ENCODE measurements at regions not wholly inside any gene's neighbourhood (a gene's known extent, or its start where the extent isn't known, plus 50 kb on each side); places are given as distances from the start of the nearest gene placed in this dataset.

DNA sequence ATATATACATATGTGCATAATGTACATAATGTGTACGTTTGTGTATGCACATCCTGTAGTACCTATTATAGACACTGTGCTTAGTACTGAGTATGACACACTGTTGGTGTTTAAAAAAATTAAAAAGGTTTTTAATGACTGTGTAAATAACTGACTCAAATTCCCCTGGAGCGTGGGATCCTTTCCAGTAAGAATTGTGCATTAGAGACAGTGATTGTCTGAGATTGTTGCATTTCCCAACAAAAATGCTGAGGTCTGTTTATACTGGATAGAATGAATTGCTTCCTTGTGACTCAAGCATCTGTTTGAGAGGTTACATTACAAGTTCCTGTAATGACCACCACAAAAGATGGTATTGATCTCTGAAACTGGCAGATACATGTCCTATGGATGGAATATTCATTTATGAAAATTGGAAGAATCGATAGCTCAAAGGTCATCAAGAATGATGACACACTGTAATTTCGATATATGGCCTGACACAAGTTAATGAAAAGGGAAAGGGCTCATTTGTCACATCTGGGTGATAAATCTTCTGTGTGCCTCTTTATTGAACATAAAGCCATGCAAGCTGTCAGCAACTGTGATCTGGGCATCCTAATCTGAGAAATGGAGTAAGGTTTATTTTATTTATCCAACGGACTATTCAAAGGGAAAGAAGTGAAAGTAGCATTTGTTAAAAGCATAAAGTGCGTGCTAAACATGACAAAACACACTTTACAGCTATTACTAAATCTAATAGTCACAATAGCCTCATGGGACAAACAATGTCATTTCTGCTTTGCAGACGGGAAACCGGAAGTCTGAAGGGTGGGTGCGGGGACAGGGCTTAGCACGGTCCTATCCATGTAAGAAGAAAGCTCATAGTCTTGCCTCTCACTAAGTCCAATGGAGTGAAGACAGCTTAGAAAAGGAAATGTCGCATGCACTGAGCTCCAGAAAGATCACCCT lies 228.8 kb downstream of the CDH11 start:
- H3K27ac ChIP-seq (replicated peaks; ENCODE audit: low read length) = no peak overlapping the region
- peaks cover 0 to 4% of the 10 kb centered on the region in 2 donors for H3K4me1 ChIP-seq (ENCODE audit: control insufficient read depth in 2 of 2, insufficient read depth in 1 of 2, low read depth in 1 of 2, low read length in 2 of 2)
- H3K14ac ChIP-seq (ENCODE audit: low read length) = no peak overlapping the region
- H2AFZ ChIP-seq (ENCODE audit: low read length) = no peak overlapping the region
- H2BK15ac ChIP-seq (ENCODE audit: low read length) = no peak overlapping the region
- no peak overlapping the region for H2AK5ac ChIP-seq (ENCODE audit: low read depth, low read length)
- no peak overlapping the region for H3K4ac ChIP-seq (ENCODE audit: low read length)
- DNase-seq (ENCODE audit: low spot score) = no peak
- no peak overlapping the region for H2BK120ac ChIP-seq (ENCODE audit: low read depth, low read length)
- no peaks in the 10 kb centered on the region for H3K9me3 ChIP-seq (replicated peaks in 1 of 2; ENCODE audit: control insufficient read depth in 2 of 2, insufficient read depth in 1 of 2, low read depth in 1 of 2, low read length in 2 of 2)
- no peak overlapping the region for H3K9ac ChIP-seq (ENCODE audit: low read depth, low read length, poor library complexity)
- no CpG with 5 or more reads among the region's 11 CpGs for WGBS, 2 donors (ENCODE audit: extremely low coverage in 2 of 2, insufficient read length in 2 of 2, insufficient replicate concordance in 1 of 2)
- H3K27me3 ChIP-seq (ENCODE audit: control insufficient read depth in 3 of 3, insufficient read depth in 3 of 3, low read depth in 1 of 3, low read length in 3 of 3) = no peaks in the 10 kb centered on the region
- no peak overlapping the region for H3K18ac ChIP-seq (ENCODE audit: low read length)
- H3K23ac ChIP-seq (ENCODE audit: low read depth, low read length, poor library complexity) = no peak overlapping the region
- H2BK5ac ChIP-seq (ENCODE audit: low read length) = no peak overlapping the region
- H3K4me3 ChIP-seq (ENCODE audit: low read length in 2 of 2) = no peak overlapping the region
- no peaks in the 10 kb centered on the region for H3K79me1 ChIP-seq (ENCODE audit: low read depth, low read length)
- no peak overlapping the region for H3K4me2 ChIP-seq (ENCODE audit: insufficient read depth, low read length, poor library complexity, severe bottlenecking)
- H4K91ac ChIP-seq (ENCODE audit: low read depth, low read length, poor library complexity) = no peak overlapping the region
- no peak overlapping the region for H4K8ac ChIP-seq (ENCODE audit: low read depth, low read length)
- H3K36me3 ChIP-seq (replicated peaks in 1 of 2; ENCODE audit: control insufficient read depth in 2 of 2, insufficient read depth in 2 of 2, low read length in 2 of 2) = no peaks in the 10 kb centered on the region
- H2BK12ac ChIP-seq (ENCODE audit: low read length) = no peak overlapping the region

GRCh38 chr16:64889446-64889845 lies 232.4 kb downstream of the CDH11 start:
- Histone ChIP-seq H3K27ac (replicated peaks; ENCODE audit: low read length) (no peak overlapping the region), H3K18ac (ENCODE audit: low read length) (no peak overlapping the region), H3K4me2 (ENCODE audit: insufficient read depth, low read length, poor library complexity, severe bottlenecking) (no peak overlapping the region), H2BK5ac (ENCODE audit: low read length) (no peak overlapping the region), H3K4me1 (ENCODE audit: control insufficient read depth in 2 of 2, insufficient read depth in 1 of 2, low read depth in 1 of 2, low read length in 2 of 2) (peaks cover 0 to 2% of the 10 kb centered on the region in 2 donors), H2BK120ac (ENCODE audit: low read depth, low read length) (no peak overlapping the region), H3K9me3 (replicated peaks in 1 of 2; ENCODE audit: control insufficient read depth in 2 of 2, insufficient read depth in 1 of 2, low read depth in 1 of 2, low read length in 2 of 2) (no peaks in the 10 kb centered on the region), H3K4me3 (ENCODE audit: low read length in 2 of 2) (no peak overlapping the region), H4K8ac (ENCODE audit: low read depth, low read length) (no peak overlapping the region), H3K36me3 (replicated peaks in 1 of 2; ENCODE audit: control insufficient read depth in 2 of 2, insufficient read depth in 2 of 2, low read length in 2 of 2) (no peaks in the 10 kb centered on the region), H2BK15ac (ENCODE audit: low read length) (no peak overlapping the region), H3K79me1 (ENCODE audit: low read depth, low read length) (no peaks in the 10 kb centered on the region), H3K14ac (ENCODE audit: low read length) (no peak overlapping the region), H3K4ac (ENCODE audit: low read length) (no peak overlapping the region), H3K9ac (ENCODE audit: low read depth, low read length, poor library complexity) (no peak overlapping the region), H4K91ac (ENCODE audit: low read depth, low read length, poor library complexity) (no peak overlapping the region), H3K23ac (ENCODE audit: low read depth, low read length, poor library complexity) (no peak overlapping the region), H3K27me3 (ENCODE audit: control insufficient read depth in 3 of 3, insufficient read depth in 3 of 3, low read depth in 1 of 3, low read length in 3 of 3) (no peaks in the 10 kb centered on the region), H2AK5ac (ENCODE audit: low read depth, low read length) (no peak overlapping the region), H2BK12ac (ENCODE audit: low read length) (no peak overlapping the region), H2AFZ (ENCODE audit: low read length) (no peak overlapping the region)
- WGBS, 2 donors (ENCODE audit: extremely low coverage in 2 of 2, insufficient read length in 2 of 2, insufficient replicate concordance in 1 of 2) = no CpG with 5 or more reads among the region's 2 CpGs
- no peak for DNase-seq (ENCODE audit: low spot score)

DNA sequence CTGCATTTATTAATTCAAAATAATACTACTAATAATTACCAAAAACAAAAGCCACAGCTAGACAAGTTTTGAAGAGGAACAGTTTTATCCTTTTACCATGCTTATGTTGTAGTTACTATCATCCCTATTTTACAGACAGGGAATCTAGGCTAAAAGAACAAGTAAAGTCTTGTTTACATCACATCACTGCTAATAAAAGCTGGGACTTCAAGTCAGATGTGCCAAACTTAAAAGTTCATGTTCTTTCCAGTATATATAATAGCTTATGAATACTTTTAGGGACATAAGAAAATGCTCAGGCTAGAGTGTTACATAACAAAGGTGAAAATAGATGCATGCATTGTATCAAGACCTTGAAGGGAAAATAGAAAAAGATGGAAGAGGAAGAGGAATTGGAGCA lies 234.2 kb downstream of the CDH11 start:
- Histone ChIP-seq H3K23ac (ENCODE audit: low read depth, low read length, poor library complexity) (no peak overlapping the region), H3K4me3 (ENCODE audit: low read length in 2 of 2) (no peak overlapping the region), H3K4me2 (ENCODE audit: insufficient read depth, low read length, poor library complexity, severe bottlenecking) (no peak overlapping the region), H3K9ac (ENCODE audit: low read depth, low read length, poor library complexity) (no peak overlapping the region), H3K9me3 (replicated peaks in 1 of 2; ENCODE audit: control insufficient read depth in 2 of 2, insufficient read depth in 1 of 2, low read depth in 1 of 2, low read length in 2 of 2) (no peaks in the 10 kb centered on the region), H3K27ac (replicated peaks; ENCODE audit: low read length) (no peak overlapping the region), H4K91ac (ENCODE audit: low read depth, low read length, poor library complexity) (no peak overlapping the region), H3K4me1 (ENCODE audit: control insufficient read depth in 2 of 2, insufficient read depth in 1 of 2, low read depth in 1 of 2, low read length in 2 of 2) (peaks cover 0 to 2% of the 10 kb centered on the region in 2 donors), H2AFZ (ENCODE audit: low read length) (no peak overlapping the region), H4K8ac (ENCODE audit: low read depth, low read length) (no peak overlapping the region), H3K79me1 (ENCODE audit: low read depth, low read length) (no peaks in the 10 kb centered on the region), H3K4ac (ENCODE audit: low read length) (no peak overlapping the region), H2BK15ac (ENCODE audit: low read length) (no peak overlapping the region), H3K18ac (ENCODE audit: low read length) (no peak overlapping the region), H3K36me3 (replicated peaks in 1 of 2; ENCODE audit: control insufficient read depth in 2 of 2, insufficient read depth in 2 of 2, low read length in 2 of 2) (no peaks in the 10 kb centered on the region), H2BK5ac (ENCODE audit: low read length) (no peak overlapping the region), H2BK120ac (ENCODE audit: low read depth, low read length) (no peak overlapping the region), H2BK12ac (ENCODE audit: low read length) (no peak overlapping the region), H2AK5ac (ENCODE audit: low read depth, low read length) (no peak overlapping the region), H3K14ac (ENCODE audit: low read length) (no peak overlapping the region), H3K27me3 (ENCODE audit: control insufficient read depth in 3 of 3, insufficient read depth in 3 of 3, low read depth in 1 of 3, low read length in 3 of 3) (no peaks in the 10 kb centered on the region)
- no peak for DNase-seq (ENCODE audit: low spot score)

DNA sequence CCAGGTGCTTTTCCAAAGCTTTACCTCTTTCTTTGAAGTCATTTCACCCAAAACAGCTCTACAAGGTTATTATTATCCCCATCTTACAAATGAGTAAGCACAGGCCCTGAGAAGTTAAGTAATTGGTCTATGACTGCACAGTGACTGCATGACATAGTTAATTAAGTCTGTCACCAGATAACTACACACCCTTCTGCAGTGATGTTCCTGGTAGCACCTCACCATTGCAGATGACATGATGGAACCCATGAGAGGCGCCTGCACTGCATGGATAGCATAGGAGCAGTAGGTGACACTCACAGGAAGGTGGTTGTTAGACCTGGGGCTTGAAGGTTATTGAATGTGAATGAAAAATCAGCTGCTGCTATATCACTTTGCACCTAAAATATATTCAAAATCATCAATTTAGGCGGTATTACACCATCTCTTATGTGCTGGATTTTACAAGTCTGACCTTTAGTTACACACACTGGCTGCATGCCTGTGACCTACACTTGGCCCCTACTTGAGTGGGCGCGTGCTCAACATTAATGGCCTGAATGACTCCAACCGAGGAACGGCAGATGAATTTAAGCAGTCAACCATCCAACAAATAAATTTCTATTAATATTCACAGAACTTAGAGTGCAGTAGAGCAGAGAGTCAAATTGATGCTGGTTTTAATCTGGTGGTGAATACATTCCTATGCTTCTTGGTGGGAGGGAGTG lies 239.6 kb downstream of the CDH11 start:
- no peak for DNase-seq (ENCODE audit: low spot score)
- Histone ChIP-seq H3K27ac (replicated peaks; ENCODE audit: low read length) (no peak overlapping the region), H3K9me3 (replicated peaks in 1 of 2; ENCODE audit: control insufficient read depth in 2 of 2, insufficient read depth in 1 of 2, low read depth in 1 of 2, low read length in 2 of 2) (no peaks in the 10 kb centered on the region), H3K4me3 (ENCODE audit: low read length in 2 of 2) (no peak overlapping the region), H3K79me1 (ENCODE audit: low read depth, low read length) (no peaks in the 10 kb centered on the region), H3K4me1 (ENCODE audit: control insufficient read depth in 2 of 2, insufficient read depth in 1 of 2, low read depth in 1 of 2, low read length in 2 of 2) (no peaks in the 10 kb centered on the region), H2AFZ (ENCODE audit: low read length) (no peak overlapping the region), H3K14ac (ENCODE audit: low read length) (no peak overlapping the region), H2BK15ac (ENCODE audit: low read length) (no peak overlapping the region), H2BK5ac (ENCODE audit: low read length) (no peak overlapping the region), H3K27me3 (ENCODE audit: control insufficient read depth in 3 of 3, insufficient read depth in 3 of 3, low read depth in 1 of 3, low read length in 3 of 3) (no peaks in the 10 kb centered on the region), H3K36me3 (replicated peaks in 1 of 2; ENCODE audit: control insufficient read depth in 2 of 2, insufficient read depth in 2 of 2, low read length in 2 of 2) (no peaks in the 10 kb centered on the region), H2BK120ac (ENCODE audit: low read depth, low read length) (no peak overlapping the region), H4K8ac (ENCODE audit: low read depth, low read length) (no peak overlapping the region), H3K4ac (ENCODE audit: low read length) (no peak overlapping the region), H2BK12ac (ENCODE audit: low read length) (no peak overlapping the region), H3K4me2 (ENCODE audit: insufficient read depth, low read length, poor library complexity, severe bottlenecking) (no peak overlapping the region), H2AK5ac (ENCODE audit: low read depth, low read length) (no peak overlapping the region), H3K23ac (ENCODE audit: low read depth, low read length, poor library complexity) (no peak overlapping the region), H3K18ac (ENCODE audit: low read length) (no peak overlapping the region), H4K91ac (ENCODE audit: low read depth, low read length, poor library complexity) (no peak overlapping the region), H3K9ac (ENCODE audit: low read depth, low read length, poor library complexity) (no peak overlapping the region)
- no CpG with 5 or more reads among the region's 6 CpGs for WGBS, 2 donors (ENCODE audit: extremely low coverage in 2 of 2, insufficient read length in 2 of 2, insufficient replicate concordance in 1 of 2)
